ENCODE measurements at regions not wholly inside any gene's neighbourhood (a gene's known extent, or its start where the extent isn't known, plus 50 kb on each side); places are given as distances from the start of the nearest gene placed in this dataset.
A peak's percentile ranks its signal among the peaks of the same experiment; 100 is the strongest.

DNA sequence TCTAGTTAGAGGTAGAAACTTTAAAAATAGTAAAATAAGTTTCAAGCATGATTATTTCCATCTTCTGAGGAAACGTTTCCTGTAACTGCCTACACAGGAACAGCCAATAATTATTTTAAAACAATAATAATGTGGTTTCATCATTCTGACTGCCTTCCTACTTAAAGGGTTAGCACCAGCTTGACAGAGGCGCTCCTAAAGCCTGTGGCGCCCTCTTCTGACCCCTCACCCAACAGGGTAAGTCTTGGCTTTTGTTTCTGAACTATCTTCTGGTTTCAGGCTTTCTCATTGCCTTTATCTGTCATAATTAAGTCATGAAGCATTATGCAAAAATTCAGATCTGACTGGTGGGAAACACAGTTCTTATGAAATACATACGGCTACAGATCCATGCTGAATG is 96.7 kb downstream of the ITM2A start:
- no peaks in the 10 kb centered on the region for H3K4me1 ChIP-seq (ENCODE audit: insufficient read depth)
- H3K36me3 ChIP-seq = no peaks in the 10 kb centered on the region
- DNase-seq = peak in 1 of 5 donors; percentile 22
- TF ChIP-seq, protein P1, sequence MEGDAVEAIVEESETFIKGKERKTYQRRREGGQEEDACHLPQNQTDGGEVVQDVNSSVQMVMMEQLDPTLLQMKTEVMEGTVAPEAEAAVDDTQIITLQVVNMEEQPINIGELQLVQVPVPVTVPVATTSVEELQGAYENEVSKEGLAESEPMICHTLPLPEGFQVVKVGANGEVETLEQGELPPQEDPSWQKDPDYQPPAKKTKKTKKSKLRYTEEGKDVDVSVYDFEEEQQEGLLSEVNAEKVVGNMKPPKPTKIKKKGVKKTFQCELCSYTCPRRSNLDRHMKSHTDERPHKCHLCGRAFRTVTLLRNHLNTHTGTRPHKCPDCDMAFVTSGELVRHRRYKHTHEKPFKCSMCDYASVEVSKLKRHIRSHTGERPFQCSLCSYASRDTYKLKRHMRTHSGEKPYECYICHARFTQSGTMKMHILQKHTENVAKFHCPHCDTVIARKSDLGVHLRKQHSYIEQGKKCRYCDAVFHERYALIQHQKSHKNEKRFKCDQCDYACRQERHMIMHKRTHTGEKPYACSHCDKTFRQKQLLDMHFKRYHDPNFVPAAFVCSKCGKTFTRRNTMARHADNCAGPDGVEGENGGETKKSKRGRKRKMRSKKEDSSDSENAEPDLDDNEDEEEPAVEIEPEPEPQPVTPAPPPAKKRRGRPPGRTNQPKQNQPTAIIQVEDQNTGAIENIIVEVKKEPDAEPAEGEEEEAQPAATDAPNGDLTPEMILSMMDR (IDR thresholded peaks at IDR 0.05) = no peak
- no peak for TF ChIP-seq EP300 (IDR thresholded peaks at IDR 0.05)
- no peak for TF ChIP-seq POLR2A (IDR thresholded peaks at IDR 0.05)
- intact Hi-C loops (cut with DNase I) = no loop called here
- no peaks in the 10 kb centered on the region for H3K9me3 ChIP-seq
- H3K27ac ChIP-seq = no peak overlapping the region
- H3K4me3 ChIP-seq = no peak overlapping the region
- H3K27me3 ChIP-seq = no peaks in the 10 kb centered on the region
- 10 to 13% (median 11%) methylated on average over 4 of the region's 4 CpGs for WGBS, 3 donors

DNA sequence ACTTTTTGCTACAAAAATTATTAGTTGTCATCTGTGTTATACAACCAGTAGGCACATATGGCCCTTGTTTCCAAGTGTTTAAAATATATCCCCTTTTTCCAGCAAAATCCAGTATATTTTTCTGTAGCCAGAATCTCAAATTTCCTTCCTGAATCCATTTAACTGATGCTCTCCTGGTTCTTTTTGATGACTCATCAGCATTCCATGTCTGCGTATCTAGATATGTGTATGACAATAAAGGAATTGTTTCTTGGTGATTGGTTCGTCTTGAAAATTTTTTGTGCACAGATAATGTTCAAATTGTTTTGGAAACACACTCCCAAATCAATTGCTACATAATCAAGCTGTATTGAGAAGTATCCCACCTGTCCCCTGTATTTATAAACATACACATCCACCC is 98.3 kb downstream of the ITM2A start:
- DNase-seq = no peak
- 20 to 34% (median 21%) methylated on average over 2 of the region's 2 CpGs for WGBS, 3 donors
- Histone ChIP-seq H3K36me3 (no peaks in the 10 kb centered on the region), H3K4me3 (no peak overlapping the region), H3K4me1 (ENCODE audit: insufficient read depth) (no peaks in the 10 kb centered on the region), H3K27me3 (no peaks in the 10 kb centered on the region), H3K27ac (no peak overlapping the region), H3K9me3 (no peaks in the 10 kb centered on the region)
- TF ChIP-seq POLR2A (IDR thresholded peaks at IDR 0.05) (no peak), EP300 (IDR thresholded peaks at IDR 0.05) (no peak)
- TF ChIP-seq, protein P1 (IDR thresholded peaks at IDR 0.05) = no peak
- intact Hi-C loops (cut with DNase I) = no loop called here

DNA sequence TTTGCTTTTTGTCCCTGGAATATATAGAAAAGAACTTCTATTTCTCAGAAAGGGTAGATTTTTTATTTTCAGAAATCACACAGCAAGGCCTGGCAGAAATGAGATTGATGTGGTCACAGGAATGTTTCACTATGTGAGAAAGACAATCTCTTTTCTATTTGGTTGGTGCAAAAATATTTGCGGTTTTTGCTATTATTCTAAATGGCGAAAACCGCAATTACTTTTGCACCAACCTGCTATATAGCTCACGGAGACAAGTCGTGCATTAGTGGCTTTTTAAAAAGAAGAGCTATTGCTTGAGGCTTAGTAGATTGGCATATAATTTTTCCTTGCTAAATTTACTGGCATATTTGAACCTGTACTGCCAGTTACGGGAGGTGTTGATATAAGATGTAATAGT is 100.4 kb downstream of the ITM2A start:
- intact Hi-C loops (cut with DNase I) = no loop called here
- H3K27ac ChIP-seq = no peak overlapping the region
- H3K36me3 ChIP-seq = no peaks in the 10 kb centered on the region
- TF ChIP-seq EP300 (IDR thresholded peaks at IDR 0.05) (no peak), POLR2A (IDR thresholded peaks at IDR 0.05) (no peak)
- TF ChIP-seq, protein P1 (IDR thresholded peaks at IDR 0.05) = no peak
- no peaks in the 10 kb centered on the region for H3K9me3 ChIP-seq
- H3K27me3 ChIP-seq = no peaks in the 10 kb centered on the region
- no peaks in the 10 kb centered on the region for H3K4me1 ChIP-seq (ENCODE audit: insufficient read depth)
- 69 to 71% (median 70%) methylated on average over 6 of the region's 6 CpGs for WGBS, 3 donors
- DNase-seq = no peak
- no peak overlapping the region for H3K4me3 ChIP-seq

DNA sequence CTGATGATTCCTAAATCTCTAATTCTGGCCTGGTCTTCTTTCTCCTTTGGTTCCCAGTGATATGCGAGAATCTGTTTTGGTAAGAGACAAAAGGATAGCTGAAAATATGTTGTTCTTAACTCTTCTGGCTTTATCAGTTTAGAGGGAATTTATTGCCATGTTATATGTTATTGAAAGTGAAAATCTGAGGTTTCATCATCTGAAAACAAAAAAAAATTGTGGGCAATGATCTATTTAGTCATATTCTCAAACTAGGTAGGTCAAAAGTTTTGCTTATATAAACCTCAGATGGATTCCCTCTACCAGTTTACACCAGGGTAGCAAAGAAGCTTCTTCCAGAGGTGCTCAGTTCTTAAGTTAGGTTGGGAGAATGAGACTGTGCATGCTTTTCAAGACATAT is 103.6 kb downstream of the ITM2A start:
- Histone ChIP-seq H3K36me3 (no peaks in the 10 kb centered on the region), H3K4me3 (no peak overlapping the region), H3K4me1 (ENCODE audit: insufficient read depth) (no peaks in the 10 kb centered on the region), H3K9me3 (no peaks in the 10 kb centered on the region), H3K27ac (no peak overlapping the region), H3K27me3 (no peaks in the 10 kb centered on the region)
- no peak for DNase-seq
- TF ChIP-seq, protein P1 (IDR thresholded peaks at IDR 0.05) = no peak
- no peak for TF ChIP-seq EP300 (IDR thresholded peaks at IDR 0.05)
- TF ChIP-seq POLR2A (IDR thresholded peaks at IDR 0.05) = no peak
- 75 to 83% (median 76%) methylated on average over 1 of the region's 1 CpG for WGBS, 3 donors
- intact Hi-C loops (cut with DNase I) = no loop called here
